Loucy (cell line): ENCODE measurements at regions not wholly inside any gene's neighbourhood (a gene's known extent, or its start where the extent isn't known, plus 50 kb on each side); places are given as distances from the start of the nearest gene placed in this dataset.
"Not testable (repeated sequence)": the region's sequence is repeated elsewhere in the genome, so short reads cannot be mapped to it uniquely, and the experiment has no call there.

Experiments used
- H2AFZ ChIP-seq: fragments of 200-600 bp; sonication (generic); 2 replicates; pipeline ENCODE4 v1.6.0; 2016; ENCODE audit warnings: antibody characterized with exemption, mild to moderate bottlenecking, low read length, moderate library complexity
- H3F3A ChIP-seq: fragments of 200-600 bp; 2 replicates; pipeline ENCODE4 v1.6.0; 2016; ENCODE audit warnings: antibody characterized with exemption, low read depth, mild to moderate bottlenecking
- H3K27me3 ChIP-seq: fragments of 200-600 bp; sonication (generic); 2 replicates; pipeline ENCODE4 v1.6.1; 2014; ENCODE audit warnings: low read length, mild to moderate bottlenecking; ENCODE audit not compliant: insufficient read depth, poor library complexity, severe bottlenecking
- H3K36me3 ChIP-seq: fragments of 200-600 bp; sonication (generic); 2 replicates; pipeline ENCODE4 v1.6.1; 2016; ENCODE audit warnings: low read length; ENCODE audit not compliant: insufficient read depth
- H3K4me1 ChIP-seq: fragments of 200-600 bp; sonication (generic); 2 replicates; pipeline ENCODE4 v1.5.1; 2014; ENCODE audit warnings: low read length, mild to moderate bottlenecking; ENCODE audit not compliant: insufficient read depth, poor library complexity, severe bottlenecking
- H3K4me2 ChIP-seq: fragments of 200-600 bp; sonication (generic); 2 replicates; pipeline ENCODE4 v1.6.0; 2014; ENCODE audit warnings: antibody characterized with exemption, low read length, low read depth, mild to moderate bottlenecking; ENCODE audit not compliant: poor library complexity, severe bottlenecking
- H3K4me3 ChIP-seq: fragments of 200-600 bp; sonication (generic); 2 replicates; pipeline ENCODE4 v1.5.1; 2014; ENCODE audit warnings: low read length, mild to moderate bottlenecking, mixed read lengths; ENCODE audit not compliant: poor library complexity, severe bottlenecking
- H3K79me2 ChIP-seq: fragments of 200-600 bp; sonication (generic); 2 replicates; pipeline ENCODE4 v1.6.1; 2014; ENCODE audit warnings: low read length; ENCODE audit not compliant: insufficient read depth
- H3K9ac ChIP-seq: fragments of 200-600 bp; sonication (generic); 2 replicates; pipeline ENCODE4 v1.6.0; 2014; ENCODE audit warnings: mild to moderate bottlenecking, low read depth, low read length, moderate library complexity; ENCODE audit not compliant: poor library complexity, severe bottlenecking
- H3K9me2 ChIP-seq: fragments of 200-600 bp; sonication (generic); replicated peaks from 2 replicates; pipeline ENCODE4 v1.6.1; 2016; ENCODE audit warnings: low read depth, low read length, mixed read lengths
- H3K9me3 ChIP-seq: fragments of 200-600 bp; sonication (generic); 2 replicates; pipeline ENCODE4 v1.6.1; 2014; ENCODE audit warnings: mild to moderate bottlenecking, antibody characterized with exemption, low read length, low read depth; ENCODE audit not compliant: insufficient read depth
- H4K20me1 ChIP-seq: fragments of 200-600 bp; sonication (generic); 2 replicates; pipeline ENCODE4 v1.6.0; 2014; ENCODE audit warnings: antibody characterized with exemption, low read length, mild to moderate bottlenecking; ENCODE audit not compliant: insufficient read depth, poor library complexity, severe bottlenecking
- CTCF ChIP-seq: fragments of 200-600 bp; sonication (generic); conservative IDR thresholded peaks from 2 replicates; pipeline ENCODE4 v1.5.1; 2014; ENCODE audit warnings: mild to moderate bottlenecking, antibody characterized with exemption, low read length
- EZH2phosphoT487 ChIP-seq: fragments of 200-600 bp; IDR thresholded peaks from 2 replicates; pipeline ENCODE4 v1.6.1; 2018; ENCODE audit warnings: antibody characterized with exemption, mild to moderate bottlenecking, moderate library complexity, borderline replicate concordance

- Histone ChIP-seq H3K27me3 (no peaks in the 10 kb centered on the region), H2AFZ (no peak overlapping the region), H3K36me3 (no peaks in the 10 kb centered on the region), H3K9me2 (no peaks in the 10 kb centered on the region; the same call in 1 of the 2 replicates), H3K4me1 (no peaks in the 10 kb centered on the region), H3F3A (no peaks in the 10 kb centered on the region), H3K4me2 (no peak overlapping the region), H4K20me1 (no peaks in the 10 kb centered on the region), H3K9me3 (no peaks in the 10 kb centered on the region), H3K9ac (no peak overlapping the region), H3K79me2 (no peaks in the 10 kb centered on the region), H3K4me3 (no peak overlapping the region)
- TF ChIP-seq EZH2phosphoT487 (no peak), CTCF (no peak)
These were observed 800.2 kb downstream of the FSCB start for GRCh38 chr14:43706900-43707299.

- H3K4me3 ChIP-seq, H3K36me3 ChIP-seq, H3K4me1 ChIP-seq, H3K79me2 ChIP-seq, H3F3A ChIP-seq, H4K20me1 ChIP-seq, H2AFZ ChIP-seq, H3K9me3 ChIP-seq, H3K9ac ChIP-seq, H3K4me2 ChIP-seq, H3K27me3 ChIP-seq, H3K9me2 ChIP-seq: not testable (repeated sequence)
These were observed 808.4 kb downstream of the FSCB start for GRCh38 chr14:43698561-43699284.

GRCh38 chr14:43697003-43697402, 810.1 kb downstream of the FSCB start:
- H3K4me1 ChIP-seq, result no peaks in the 10 kb centered on the region
- no peaks in the 10 kb centered on the region for H3K36me3 ChIP-seq
- no peaks in the 10 kb centered on the region for H4K20me1 ChIP-seq
- H3K9me2 ChIP-seq, result no peaks in the 10 kb centered on the region
- no peak overlapping the region for H3K9ac ChIP-seq
- H3K4me3 ChIP-seq, result no peak overlapping the region
- no peaks in the 10 kb centered on the region for H3F3A ChIP-seq
- H3K79me2 ChIP-seq, result no peaks in the 10 kb centered on the region
- no peak for TF ChIP-seq EZH2phosphoT487
- 0 out of 2 replicates have a peak, but pooled peaks have one; percentile 24 for TF ChIP-seq CTCF
- H2AFZ ChIP-seq, result no peak overlapping the region
- no peaks in the 10 kb centered on the region for H3K27me3 ChIP-seq
- H3K4me2 ChIP-seq, result no peak overlapping the region
- H3K9me3 ChIP-seq, result no peaks in the 10 kb centered on the region

- Histone ChIP-seq H3K9me3 (no peaks in the 10 kb centered on the region), H2AFZ (no peak overlapping the region), H3F3A (no peaks in the 10 kb centered on the region), H4K20me1 (no peaks in the 10 kb centered on the region), H3K79me2 (no peaks in the 10 kb centered on the region), H3K9ac (no peak overlapping the region), H3K4me3 (no peak overlapping the region), H3K4me1 (no peaks in the 10 kb centered on the region), H3K9me2 (no peaks in the 10 kb centered on the region), H3K4me2 (no peak overlapping the region), H3K36me3 (no peaks in the 10 kb centered on the region), H3K27me3 (no peaks in the 10 kb centered on the region)
- TF ChIP-seq CTCF, result no peak
These were observed 814.4 kb downstream of the FSCB start for GRCh38 chr14:43692706-43693105.
